GM18499 (cell line): ENCODE measurements at regions not wholly inside any gene's neighbourhood (a gene's known extent, or its start where the extent isn't known, plus 50 kb on each side); places are given as distances from the start of the nearest gene placed in this dataset.

Source experiments
- ATAC-seq: cut with Tn5 transposase; IDR thresholded peaks from one replicate; pipeline ENCODE4 v1.9.1; 2021; ENCODE audit warnings: moderate number of reproducible peaks; ENCODE audit not compliant: insufficient read depth, unreplicated experiment

DNA sequence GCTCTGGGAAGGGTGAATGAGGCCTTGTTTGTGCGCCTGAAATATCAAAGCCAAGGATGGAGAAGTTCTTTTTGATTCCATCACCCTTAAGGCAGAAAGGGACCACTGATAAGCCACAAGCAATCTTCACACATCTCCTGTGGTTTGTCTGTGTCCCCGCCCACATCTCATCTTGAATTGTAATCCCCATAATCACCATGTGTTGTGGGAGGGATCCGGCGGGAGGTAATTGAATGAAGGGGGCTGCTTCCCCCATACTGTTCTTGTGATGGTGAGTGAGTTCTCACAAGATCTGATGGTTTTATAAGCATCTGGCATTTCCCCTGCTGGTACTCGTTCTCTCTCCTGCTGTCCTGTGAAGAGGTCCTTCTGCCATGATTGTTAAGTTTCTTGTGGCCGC, 329.6 kb upstream of the RGMA start:
- no peak for ATAC-seq

DNA sequence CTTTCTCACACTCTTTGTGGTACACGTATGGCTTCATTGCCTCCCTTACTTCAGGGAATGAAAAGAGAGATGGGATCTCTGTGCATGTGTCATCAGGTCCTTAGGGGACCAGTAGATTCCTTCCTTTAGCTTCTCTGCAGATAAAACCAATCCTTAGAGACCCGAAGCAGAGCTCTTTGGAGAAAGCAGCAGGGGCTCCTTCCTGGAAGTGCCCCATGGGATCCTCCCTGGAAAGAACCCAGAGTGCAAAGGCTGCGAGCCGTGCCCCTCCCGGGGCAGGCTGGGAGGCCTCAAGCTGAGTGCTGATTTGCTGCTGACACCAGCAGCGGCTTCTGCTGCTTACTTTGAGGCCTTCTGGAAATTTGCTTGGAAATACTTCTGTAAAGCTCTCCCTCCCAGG, 328.6 kb upstream of the RGMA start:
- no peak for ATAC-seq

GRCh38 chr15:93417156-93417555, 328.1 kb upstream of the RGMA start:
- no peak for ATAC-seq

GRCh38 chr15:93415576-93415975, 326.6 kb upstream of the RGMA start:
- no peak for ATAC-seq

DNA sequence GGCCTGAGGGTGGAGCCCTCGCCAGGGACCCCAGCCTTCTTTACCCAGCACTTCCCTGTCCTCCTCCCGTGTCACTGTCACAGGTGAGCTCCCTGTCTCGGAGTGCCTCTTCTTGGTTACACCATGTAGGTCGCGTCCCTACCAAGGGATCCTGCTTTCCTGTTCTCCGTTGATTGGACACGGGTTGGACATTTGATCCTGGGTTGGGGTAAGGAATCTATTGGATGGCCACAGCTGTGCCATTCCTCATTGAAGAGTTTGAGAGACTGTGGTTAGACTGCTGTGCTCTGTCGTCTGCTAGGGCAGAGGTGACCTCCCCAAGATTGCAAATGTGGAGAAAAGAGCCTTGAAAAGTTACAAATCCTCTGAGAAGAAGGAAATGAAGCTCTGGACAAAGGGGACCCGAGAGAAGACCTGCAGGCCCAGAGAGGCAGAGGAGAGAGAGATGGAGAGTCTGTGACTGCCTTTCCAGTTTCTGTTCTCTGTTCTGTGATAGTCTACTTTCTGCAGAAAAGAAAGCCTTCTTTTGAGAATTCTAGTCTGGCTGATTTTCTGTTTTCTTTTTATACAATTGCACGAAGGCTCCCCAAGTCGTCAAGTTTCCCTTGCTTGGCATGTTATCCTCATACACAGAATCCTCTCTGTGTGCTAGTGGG, 325.7 kb upstream of the RGMA start:
- no peak for ATAC-seq

DNA sequence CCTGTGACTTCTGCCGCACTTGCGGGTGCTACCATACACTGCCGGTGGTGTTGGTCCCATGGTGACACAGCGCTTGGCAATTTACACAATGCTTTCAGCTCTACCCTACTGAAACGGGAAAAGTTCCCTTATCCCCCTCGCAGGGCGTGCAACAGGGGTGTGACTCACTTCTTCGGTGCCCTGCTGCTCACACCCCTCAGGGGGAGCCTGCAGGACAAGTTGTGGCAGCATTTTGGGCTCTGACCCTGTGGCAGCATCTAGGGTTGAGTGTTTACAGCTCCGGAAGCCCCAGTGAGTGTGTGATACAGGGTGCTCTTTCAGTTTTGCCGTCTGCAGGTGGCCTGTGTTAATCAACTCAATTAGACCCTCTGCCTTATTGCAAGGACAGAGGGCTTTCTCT, 324.7 kb upstream of the RGMA start:
- ATAC-seq: no peak

DNA sequence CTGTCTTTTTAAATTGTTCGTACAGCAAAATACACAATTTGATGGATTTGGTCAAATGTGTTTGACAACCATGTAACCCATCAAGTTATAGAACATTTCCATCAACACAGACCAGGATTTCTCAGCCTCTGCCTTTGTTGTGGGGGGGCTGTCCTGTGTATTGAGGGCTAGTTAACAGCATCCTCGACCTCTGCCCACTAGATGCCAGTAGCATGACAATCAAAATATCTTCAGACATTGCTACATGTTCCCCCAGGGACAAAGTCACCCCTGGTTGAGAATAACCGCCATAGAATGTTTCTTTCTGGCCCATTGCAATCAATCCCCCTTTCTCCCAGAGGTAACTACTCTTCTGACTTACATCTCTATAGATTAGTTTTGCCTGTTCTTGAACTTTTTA, 310.1 kb upstream of the RGMA start:
- no peak for ATAC-seq

DNA sequence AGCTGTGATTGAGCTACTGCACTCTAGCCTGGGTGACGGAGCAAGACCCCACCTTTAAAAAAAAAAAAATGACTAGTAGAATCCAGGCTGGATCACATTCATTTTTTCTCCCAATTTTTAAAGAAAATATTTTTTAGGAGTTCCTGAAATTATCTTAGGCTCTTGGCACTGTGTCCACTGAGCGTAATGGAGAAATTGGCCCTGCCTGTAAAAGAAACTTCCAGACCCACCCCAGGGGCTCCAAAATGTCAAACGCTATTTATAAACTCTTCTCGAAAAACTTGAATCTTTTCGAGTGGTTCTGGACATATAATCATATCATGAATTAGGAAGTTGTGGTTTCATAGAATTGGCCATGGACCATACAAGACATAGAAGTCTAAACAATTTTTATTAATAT, 300.2 kb upstream of the RGMA start:
- ATAC-seq: no peak

GRCh38 chr15:93384886-93385285, 295.9 kb upstream of the RGMA start:
- ATAC-seq: no peak

GRCh38 chr15:93382200-93382820, 293.3 kb upstream of the RGMA start:
- no peak for ATAC-seq

DNA sequence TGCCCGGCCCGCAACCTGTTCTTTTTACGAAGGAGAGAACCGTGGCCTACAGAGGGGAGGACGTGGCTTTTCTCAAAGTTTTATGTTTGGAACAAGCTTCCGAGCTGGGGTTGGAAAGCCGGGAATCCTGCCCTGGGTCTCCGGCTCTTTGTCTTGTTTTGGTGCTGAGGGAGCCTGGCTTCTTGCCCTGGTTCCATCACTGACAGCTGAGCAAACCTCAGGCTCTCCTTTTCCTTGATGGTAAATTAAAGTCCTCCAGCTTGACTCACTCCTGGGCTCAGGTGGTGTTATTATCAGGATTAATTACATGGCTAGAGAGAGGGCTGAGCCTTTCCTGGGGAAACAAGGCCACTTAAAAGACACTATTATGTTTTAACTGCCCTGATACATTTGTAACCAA, 289.5 kb upstream of the RGMA start:
- no peak for ATAC-seq

DNA sequence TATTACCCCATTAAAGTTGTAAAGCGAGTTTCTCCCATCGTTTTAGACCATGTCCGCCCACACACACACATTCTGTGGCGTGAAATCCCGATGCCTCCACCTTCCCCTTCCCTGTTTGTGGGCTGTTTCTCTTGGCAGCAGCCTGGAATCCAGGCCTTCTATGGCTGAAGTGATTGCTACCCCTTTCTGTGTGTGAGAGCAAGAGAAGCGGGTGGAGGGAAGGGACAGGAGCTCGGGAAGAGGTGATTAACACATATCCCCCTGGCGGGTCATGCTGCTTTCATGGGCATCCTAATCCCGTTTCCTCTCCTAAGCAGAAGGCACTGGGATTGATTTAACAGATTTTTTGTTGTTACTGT, 283.8 kb upstream of the RGMA start:
- no peak for ATAC-seq

DNA sequence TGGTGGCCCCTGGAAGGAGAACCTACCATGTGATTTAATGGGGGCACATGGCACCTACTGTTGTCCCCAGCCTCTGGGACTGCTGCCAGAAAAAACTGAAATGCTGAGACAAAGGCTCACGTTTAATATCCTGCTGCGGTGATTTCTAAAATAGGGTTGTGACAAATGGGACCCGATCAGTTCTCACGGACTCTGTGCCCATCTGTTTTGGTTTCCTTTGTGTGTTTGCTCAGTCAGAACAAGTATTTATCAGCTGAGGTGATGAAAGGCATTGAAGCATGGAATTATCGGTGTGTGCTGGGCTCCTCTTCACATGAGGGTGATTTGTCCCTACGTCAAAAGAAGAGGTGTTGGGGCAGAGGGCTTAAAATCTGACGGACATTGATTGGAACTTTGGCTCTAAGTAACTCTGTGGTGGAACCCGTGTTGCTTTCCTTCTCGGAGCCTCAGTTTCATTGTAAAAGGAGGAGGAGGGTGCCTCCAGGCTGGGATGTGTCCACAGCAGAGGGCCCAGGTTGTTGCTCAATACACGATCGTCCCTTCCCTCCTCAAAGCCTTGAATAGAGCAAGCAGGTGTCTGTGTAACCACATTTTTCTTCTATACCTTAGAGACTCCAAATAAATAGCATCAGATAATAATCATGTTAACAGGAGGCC, 283.3 kb upstream of the RGMA start:
- ATAC-seq: no peak

DNA sequence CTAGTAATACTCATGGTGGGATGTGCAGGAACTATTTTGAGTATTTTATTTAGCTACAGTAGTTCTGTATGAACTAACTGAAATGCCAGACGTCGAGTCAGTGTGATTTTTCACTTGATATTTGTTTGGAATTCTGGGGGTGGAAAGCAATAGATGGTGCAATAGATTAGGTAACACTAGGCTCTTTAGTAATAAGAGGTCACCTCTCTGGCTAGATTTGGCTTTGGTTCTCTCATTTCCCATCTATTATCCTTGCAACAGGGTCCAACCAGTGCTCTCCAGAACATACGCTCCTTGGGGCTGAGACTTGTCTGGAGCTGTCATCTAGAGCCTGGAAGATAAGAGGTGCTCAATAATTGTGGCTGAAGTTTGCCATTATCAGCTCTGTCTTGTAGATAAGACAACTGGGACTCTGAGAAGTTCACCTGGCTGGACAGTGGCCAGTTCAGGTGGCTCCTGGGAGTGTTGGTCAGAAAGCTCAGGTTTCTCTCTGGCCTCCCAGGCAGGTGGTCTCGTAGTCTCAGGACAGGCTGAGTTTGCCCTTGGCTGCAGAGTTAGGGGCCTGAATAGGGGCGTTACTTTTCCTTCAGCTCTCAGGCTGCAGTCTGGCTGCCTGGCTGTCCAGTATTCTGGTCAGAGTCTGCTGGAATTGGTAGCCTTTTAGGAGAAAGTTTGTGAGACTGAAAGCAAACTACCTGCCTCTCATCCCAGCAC, 277.5 kb upstream of the RGMA start:
- no peak for ATAC-seq

DNA sequence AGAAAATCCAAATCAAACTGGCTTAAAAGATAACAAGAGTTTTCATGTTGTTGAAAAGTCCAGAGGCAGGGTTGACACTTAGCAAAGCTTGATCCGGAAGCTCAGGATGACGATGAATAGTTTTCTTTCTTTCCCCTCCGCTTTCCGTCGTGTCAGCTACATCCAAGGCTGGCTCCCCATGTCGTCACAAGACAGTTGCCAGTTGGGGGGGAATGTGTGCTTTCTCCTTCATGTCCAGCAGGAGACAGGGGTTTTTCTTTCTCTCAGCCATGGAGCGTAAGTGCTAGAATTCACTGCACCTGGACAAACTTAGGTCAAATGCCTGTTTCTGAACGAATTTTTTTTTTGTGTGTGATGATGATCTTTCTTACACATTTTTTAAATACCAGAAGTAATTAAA, 273.8 kb upstream of the RGMA start:
- no peak for ATAC-seq

DNA sequence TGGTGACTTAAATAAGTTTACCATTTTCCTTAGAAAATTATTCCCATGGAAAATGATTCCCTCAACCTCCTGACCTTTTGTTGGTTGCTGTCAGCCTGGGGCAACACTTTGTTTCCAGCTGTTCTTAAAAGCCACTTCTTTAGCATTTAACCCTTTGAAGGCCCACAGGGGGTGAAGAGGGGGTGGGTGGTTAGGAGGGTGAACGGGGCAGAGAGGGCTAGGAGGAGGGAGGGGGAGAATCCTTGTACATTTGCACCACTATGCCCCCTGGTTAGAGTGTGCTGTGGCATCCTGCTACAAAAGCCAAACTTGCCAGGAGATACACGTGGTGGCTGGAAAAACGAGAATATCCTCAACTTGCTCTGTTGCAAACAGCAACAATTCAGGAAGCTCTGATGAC, 273.2 kb upstream of the RGMA start:
- no peak for ATAC-seq

DNA sequence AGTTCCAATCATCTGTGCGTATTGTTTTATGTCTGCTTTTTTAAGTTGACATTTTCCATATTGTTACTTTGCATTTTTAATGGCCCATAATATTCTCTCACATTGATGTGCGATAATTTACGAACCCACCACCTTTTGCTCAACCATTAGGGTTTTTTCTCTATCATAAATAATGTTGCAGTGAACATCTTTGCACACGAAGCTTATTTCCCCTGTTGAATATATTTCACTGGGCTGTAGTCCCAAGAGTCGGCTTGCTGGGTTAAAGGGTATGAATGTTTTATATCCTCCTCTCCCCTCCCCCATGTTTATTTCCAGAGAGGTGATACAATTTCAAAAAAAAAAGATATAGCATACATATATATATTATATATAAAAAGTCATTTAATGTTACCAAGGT, 272.7 kb upstream of the RGMA start:
- ATAC-seq: no peak

DNA sequence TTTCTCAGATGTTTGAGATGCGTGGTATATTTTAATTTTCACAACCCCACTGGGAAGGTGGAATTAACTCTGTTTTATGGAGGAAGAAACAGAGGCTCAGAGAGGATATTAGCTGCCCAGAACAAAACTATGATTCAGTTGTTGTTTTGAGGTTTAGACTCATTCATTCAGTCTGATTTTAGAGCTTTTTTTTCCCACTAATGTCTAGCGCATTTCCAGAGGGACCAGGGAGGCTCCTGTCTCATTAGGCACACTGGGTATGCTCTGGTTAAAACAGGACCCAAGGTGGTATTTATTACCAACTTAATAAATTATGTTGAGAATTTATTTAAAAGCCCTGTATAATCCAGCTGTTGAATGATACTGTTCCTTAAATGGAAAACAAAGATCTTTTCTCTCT, 272.0 kb upstream of the RGMA start:
- no peak for ATAC-seq

DNA sequence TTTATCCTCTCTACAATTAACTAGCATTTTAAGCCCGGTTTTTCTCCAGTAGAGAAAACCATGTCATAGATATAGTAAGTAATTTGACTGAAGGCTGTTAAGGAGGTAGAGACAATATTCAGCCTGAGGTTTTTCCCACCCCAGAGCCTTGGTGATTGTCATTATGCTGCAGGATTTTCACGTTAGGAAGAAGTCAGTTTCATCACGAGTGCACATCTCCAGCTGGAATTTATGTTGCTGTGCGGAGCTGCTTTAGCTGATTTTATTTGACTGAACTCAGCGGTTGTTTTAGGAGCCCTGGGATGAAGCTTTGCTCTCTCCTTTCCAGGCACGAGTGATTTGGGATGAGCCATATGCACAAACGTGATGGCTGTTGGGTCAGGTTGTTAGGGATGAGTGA, 271.3 kb upstream of the RGMA start:
- no peak for ATAC-seq

DNA sequence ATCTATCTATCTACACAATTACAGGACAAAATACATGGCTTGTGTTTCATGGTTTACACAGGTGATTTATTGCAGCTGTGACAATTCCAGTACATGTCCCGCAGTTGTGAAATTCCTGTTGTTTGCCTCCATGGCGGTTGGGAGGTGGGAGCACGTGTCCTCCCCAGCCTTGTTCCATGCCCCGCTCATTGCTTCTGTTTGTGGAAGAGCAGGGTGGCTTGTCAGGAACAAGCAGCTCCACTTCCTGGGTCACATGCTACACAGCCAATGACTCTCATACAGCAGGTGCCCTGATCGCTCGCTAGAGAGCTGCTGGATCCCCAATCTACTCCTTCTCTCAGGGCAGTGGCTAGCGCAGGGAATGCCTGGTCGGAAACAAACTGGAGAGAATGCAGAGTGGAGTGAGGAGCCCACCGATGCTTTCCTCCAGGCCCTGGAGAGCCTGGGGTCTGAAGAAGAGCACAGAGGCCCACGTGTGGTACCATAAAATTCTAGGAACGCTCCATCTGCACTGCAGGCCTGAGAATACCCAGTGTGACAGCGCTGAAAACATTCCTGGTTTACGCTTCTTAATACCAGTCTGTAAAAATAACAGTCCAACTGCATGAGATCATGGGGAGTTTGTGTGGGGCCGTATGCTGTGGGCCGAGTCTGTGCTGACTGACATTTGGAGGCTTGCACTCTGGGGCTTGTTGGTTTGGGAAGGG, 270.6 kb upstream of the RGMA start:
- ATAC-seq: no peak

DNA sequence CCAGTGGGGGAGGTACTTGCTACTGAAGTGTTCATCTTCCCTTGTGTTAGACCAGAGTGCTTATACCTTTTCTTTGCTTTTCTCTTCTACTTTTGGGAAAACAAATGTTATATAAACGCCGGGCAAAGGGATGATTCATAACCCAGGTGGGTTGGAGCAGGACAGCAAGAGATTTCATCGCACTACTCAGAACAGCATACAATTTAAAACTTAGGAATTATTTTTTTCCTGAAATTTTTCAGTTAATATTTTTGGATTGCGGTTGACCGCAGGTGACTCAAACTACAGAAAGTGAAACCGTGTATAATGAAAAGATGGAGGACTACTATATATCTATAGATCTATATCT, 270.0 kb upstream of the RGMA start:
- no peak for ATAC-seq
